Stomach (tissue), 8 donors: ENCODE measurements at regions not wholly inside any gene's neighbourhood (a gene's known extent, or its start where the extent isn't known, plus 50 kb on each side); places are given as distances from the start of the nearest gene placed in this dataset.

ENCODE experiments used
- DNase-seq, 2 donors: peaks; one replicate each; pipeline versions ENCODE4 v3.0.0 to v3.0.0-alpha.2; 2013 to 2019
- H3K27ac ChIP-seq, 5 donors: fragments of 200-600 bp in 4 of 5; sonication (generic) in 4 of 5; one replicate each; pipeline ENCODE4 v1.5.1; 2013 to 2019; ENCODE audit warnings: mild to moderate bottlenecking in 1 of 5, moderate library complexity in 1 of 5
- H3K27me3 ChIP-seq, 3 donors: fragments of 200-600 bp; sonication (generic); one replicate each; pipeline ENCODE4 v1.5.1; 2017 to 2019; ENCODE audit warnings: mixed run types in 1 of 3
- H3K36me3 ChIP-seq, 4 donors: fragments of 200-600 bp; sonication (generic); 1 replicate in 3 of 4; 2 replicates in 1 of 4; pipeline ENCODE4 v1.5.1; 2016 to 2019
- H3K4me1 ChIP-seq, 4 donors: fragments of 200-600 bp; sonication (generic); one replicate each; pipeline ENCODE4 v1.5.1; 2016 to 2019
- H3K4me3 ChIP-seq, 4 donors: fragments of 200-600 bp; sonication (generic) in 3 of 4; one replicate each; pipeline ENCODE4 v1.5.1; 2016 to 2019; ENCODE audit warnings: mild to moderate bottlenecking in 1 of 4
- H3K9me3 ChIP-seq, 4 donors: fragments of 200-600 bp; sonication (generic); one replicate each; pipeline ENCODE4 v1.5.1; 2016 to 2019
- EP300 ChIP-seq: sonication (generic); formaldehyde crosslinking; IDR thresholded peaks from one replicate; pipeline ENCODE4 v1.6.1; 2017; ENCODE audit warnings: antibody characterized with exemption
- POLR2A ChIP-seq, 4 donors: fragments of 450-650 bp; IDR thresholded peaks; one replicate each; pipeline ENCODE4 v1.6.1; 2016; ENCODE audit warnings: antibody characterized with exemption in 4 of 4, control low read depth in 2 of 4, mild to moderate bottlenecking in 1 of 4, moderate library complexity in 1 of 4
- POLR2AphosphoS5 ChIP-seq, 3 donors: sonication (generic); formaldehyde crosslinking; IDR thresholded peaks; one replicate each; pipeline ENCODE4 v1.6.1; 2016; ENCODE audit warnings: antibody characterized with exemption in 3 of 3
- WGBS, 5 donors: extraction: QIAGEN DNeasy Blood & Tissue Kit in 3 of 5; methylation state at CpG; one replicate each; pipeline versions ENCODE4 v1.1.5 to v1.1.7; 2013 to 2018; 5-methylcytosine and 5-hydroxymethylcytosine counted together
- intact Hi-C: fragments of 100-400 bp; cut with DNase I; formaldehyde crosslinking; loops from one replicate; pipeline ENCODE4 v1.15.1; 2023; ENCODE audit warnings: low total_unique reads
- TF ChIP-seq, protein P1 (sequence below), 7 experiments: fragments of 450-650 bp in 4 of 7; fragments of 200-600 bp in 3 of 7; sonication (generic) in 3 of 7; IDR thresholded peaks; one replicate each; pipeline ENCODE4 v1.5.1; 2016 to 2019; ENCODE audit warnings: antibody characterized with exemption in 7 of 7, control low read depth in 2 of 7, mild to moderate bottlenecking in 1 of 7
- donor health status: healthy with polysubstance abuse.
- donor health status: Bipolar disorder and iron deficiency.
- donor health status: healthy.

DNA sequence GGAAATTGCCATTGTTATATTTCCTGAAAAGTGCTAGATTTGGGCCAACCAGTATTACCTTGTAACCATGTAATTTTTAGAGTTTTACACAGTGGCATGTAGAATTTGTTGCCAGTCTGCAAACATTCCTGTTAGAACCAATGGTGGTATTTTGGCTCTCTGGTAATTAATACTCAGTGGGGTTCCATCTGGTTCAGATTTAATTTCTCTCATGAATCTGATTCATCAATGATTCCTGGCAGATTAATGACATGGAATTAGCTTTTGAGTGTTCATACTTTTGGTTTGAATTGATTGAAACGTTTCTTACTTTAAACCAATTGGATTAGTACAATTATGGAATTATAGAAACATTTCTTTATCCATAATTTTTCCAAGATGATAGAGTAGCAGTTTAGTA, 93.2 kb downstream of the MC4R start:
- Histone ChIP-seq H3K27ac (no peak overlapping the region), H3K27me3 (no peaks in the 10 kb centered on the region), H3K36me3 (no peaks in the 10 kb centered on the region), H3K4me1 (no peaks in the 10 kb centered on the region), H3K9me3 (no peaks in the 10 kb centered on the region), H3K4me3 (no peak overlapping the region)
- no peak for DNase-seq
- 29 to 65% (median 48%) methylated on average over 1 of the region's 1 CpG for WGBS, 5 donors
- no peak for TF ChIP-seq POLR2A (IDR thresholded peaks at IDR 0.05)
- TF ChIP-seq, protein P1, sequence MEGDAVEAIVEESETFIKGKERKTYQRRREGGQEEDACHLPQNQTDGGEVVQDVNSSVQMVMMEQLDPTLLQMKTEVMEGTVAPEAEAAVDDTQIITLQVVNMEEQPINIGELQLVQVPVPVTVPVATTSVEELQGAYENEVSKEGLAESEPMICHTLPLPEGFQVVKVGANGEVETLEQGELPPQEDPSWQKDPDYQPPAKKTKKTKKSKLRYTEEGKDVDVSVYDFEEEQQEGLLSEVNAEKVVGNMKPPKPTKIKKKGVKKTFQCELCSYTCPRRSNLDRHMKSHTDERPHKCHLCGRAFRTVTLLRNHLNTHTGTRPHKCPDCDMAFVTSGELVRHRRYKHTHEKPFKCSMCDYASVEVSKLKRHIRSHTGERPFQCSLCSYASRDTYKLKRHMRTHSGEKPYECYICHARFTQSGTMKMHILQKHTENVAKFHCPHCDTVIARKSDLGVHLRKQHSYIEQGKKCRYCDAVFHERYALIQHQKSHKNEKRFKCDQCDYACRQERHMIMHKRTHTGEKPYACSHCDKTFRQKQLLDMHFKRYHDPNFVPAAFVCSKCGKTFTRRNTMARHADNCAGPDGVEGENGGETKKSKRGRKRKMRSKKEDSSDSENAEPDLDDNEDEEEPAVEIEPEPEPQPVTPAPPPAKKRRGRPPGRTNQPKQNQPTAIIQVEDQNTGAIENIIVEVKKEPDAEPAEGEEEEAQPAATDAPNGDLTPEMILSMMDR (IDR thresholded peaks at IDR 0.05), result no peak
- no peak for TF ChIP-seq EP300
- no peak for TF ChIP-seq POLR2AphosphoS5 (IDR thresholded peaks at IDR 0.05)
- intact Hi-C loops, result no loop called here

DNA sequence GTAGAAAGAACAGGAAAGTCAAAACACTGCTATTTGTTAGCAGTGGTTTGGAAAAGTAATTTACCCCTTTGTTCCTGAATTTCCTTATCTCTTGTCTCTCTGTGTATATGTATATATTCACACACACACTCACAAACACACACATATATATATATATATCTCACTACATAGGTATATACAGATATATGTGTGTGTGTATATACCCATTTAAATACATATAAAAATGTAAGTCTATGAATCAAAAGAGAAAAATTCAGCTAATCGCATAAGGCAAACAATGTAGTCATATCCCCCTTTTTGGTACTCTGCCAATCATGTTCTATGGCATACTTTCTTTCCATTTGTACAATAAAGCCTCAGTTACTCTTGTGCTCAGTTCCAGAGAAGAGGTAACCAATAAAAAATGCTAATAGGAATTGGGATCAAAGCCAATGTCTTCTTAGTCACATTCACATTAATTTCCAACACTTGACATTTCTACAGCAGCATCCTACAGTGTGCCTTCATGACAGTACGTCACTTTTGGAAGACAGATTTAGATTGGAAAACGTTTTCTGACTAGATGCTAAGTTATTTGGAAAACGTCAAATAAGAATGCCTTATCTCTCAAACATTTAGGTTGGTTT, 94.6 kb downstream of the MC4R start:
- peaks cover 0 to 6% (median under 1%) of the 10 kb centered on the region in 4 donors for H3K9me3 ChIP-seq
- intact Hi-C loops, result no loop called here
- H3K36me3 ChIP-seq, result no peaks in the 10 kb centered on the region
- H3K4me1 ChIP-seq, result no peaks in the 10 kb centered on the region
- H3K4me3 ChIP-seq, result no peak overlapping the region
- no peak for DNase-seq
- no peaks in the 10 kb centered on the region for H3K27me3 ChIP-seq
- 49 to 58% (median 55%) methylated on average over 4 of the region's 4 CpGs for WGBS, 5 donors
- H3K27ac ChIP-seq, result no peak overlapping the region
- TF ChIP-seq POLR2AphosphoS5 (IDR thresholded peaks at IDR 0.05) (no peak), EP300 (no peak), POLR2A (IDR thresholded peaks at IDR 0.05) (no peak)
- TF ChIP-seq, protein P1 (IDR thresholded peaks at IDR 0.05), result no peak

DNA sequence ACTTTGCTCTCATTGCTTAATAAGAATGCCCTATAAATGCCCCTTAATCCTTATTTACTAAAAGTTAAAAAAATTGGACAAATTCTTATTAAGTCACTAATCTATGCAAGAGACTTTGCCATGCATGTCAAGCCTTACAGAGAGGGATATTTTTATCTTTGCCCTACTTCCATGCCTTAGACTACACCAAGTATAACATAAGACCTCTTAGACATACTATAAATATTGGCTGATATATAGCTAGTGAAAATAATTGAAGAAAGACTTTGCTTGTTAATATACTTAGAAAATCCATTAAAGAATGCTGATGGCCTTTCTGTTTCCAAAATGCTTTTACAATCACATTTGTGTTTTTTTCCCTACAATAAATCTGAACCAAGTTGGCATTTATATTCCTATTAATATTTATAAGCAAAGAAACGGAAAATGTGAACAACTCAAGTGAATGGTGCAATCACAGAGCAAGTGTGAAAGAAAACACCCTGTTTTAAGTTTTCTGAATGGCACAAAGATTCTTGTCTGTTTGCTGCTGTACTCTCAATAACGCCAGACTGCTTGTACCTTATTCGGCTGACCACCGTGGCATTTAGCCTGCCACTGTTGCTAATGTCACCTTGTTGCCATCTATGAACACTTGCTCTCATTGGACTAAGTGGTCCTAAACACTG, 105.0 kb downstream of the MC4R start:
- TF ChIP-seq EP300, result no peak
- no peak for TF ChIP-seq POLR2AphosphoS5 (IDR thresholded peaks at IDR 0.05)
- TF ChIP-seq, protein P1 (IDR thresholded peaks at IDR 0.05), result no peak
- no peak for TF ChIP-seq POLR2A (IDR thresholded peaks at IDR 0.05)
- DNase-seq, result no peak
- Histone ChIP-seq H3K4me3 (no peak overlapping the region), H3K9me3 (peaks cover 0 to 9% (median 7%) of the 10 kb centered on the region in 4 donors), H3K36me3 (no peaks in the 10 kb centered on the region), H3K27ac (no peak overlapping the region), H3K27me3 (no peaks in the 10 kb centered on the region), H3K4me1 (no peaks in the 10 kb centered on the region)
- intact Hi-C loops, result no loop called here
- 72 to 86% (median 74%) methylated on average over 4 of the region's 4 CpGs for WGBS, 5 donors

DNA sequence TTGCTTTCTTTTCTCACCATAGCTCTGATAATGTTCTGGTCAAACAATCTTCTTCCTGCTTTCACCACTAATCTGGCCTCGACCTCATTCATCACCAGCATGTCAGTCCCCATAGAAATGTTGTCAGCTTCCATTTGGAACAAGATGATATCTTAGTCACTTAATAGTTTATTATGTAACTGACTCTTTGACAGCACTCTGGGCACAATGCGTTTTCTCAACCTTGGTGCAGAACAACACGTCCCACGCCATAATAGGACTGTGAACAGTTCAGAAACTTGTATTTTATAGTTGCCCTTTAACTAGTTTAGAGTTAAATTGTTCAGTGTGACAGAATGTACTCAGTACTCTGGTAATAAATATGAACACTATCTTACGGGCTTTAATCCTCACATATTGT, 106.0 kb downstream of the MC4R start:
- Histone ChIP-seq H3K36me3 (no peaks in the 10 kb centered on the region), H3K27me3 (no peaks in the 10 kb centered on the region), H3K27ac (no peak overlapping the region), H3K9me3 (peaks cover 0 to 3% (median under 1%) of the 10 kb centered on the region in 4 donors), H3K4me1 (no peaks in the 10 kb centered on the region), H3K4me3 (no peak overlapping the region)
- DNase-seq, result no peak
- intact Hi-C loops, result no loop called here
- TF ChIP-seq POLR2A (IDR thresholded peaks at IDR 0.05), result no peak
- TF ChIP-seq EP300, result no peak
- TF ChIP-seq POLR2AphosphoS5 (IDR thresholded peaks at IDR 0.05), result no peak
- TF ChIP-seq, protein P1 (IDR thresholded peaks at IDR 0.05), result no peak
- WGBS, 5 donors, result 37 to 55% (median 52%) methylated on average over 5 of the region's 5 CpGs
